Osteoblast (primary cell): ENCODE measurements at regions not wholly inside any gene's neighbourhood (a gene's known extent, or its start where the extent isn't known, plus 50 kb on each side); places are given as distances from the start of the nearest gene placed in this dataset.
A peak's percentile ranks its signal among the peaks of the same experiment; 100 is the strongest.

Experiments
- DNase-seq: peaks from one replicate; pipeline ENCODE4 v3.0.0; 2011; ENCODE audit warnings: low spot score, mixed read lengths; ENCODE audit not compliant: insufficient read length; ENCODE audit errors: missing footprints
- H2AFZ ChIP-seq: 2 replicates; pipeline ENCODE4 v1.6.0; 2011; ENCODE audit warnings: mild to moderate bottlenecking, low read length
- H3K27ac ChIP-seq: 2 replicates; pipeline ENCODE4 v1.5.1; 2011; ENCODE audit warnings: mild to moderate bottlenecking, low read depth, low read length, moderate library complexity
- H3K27me3 ChIP-seq: 2 replicates; pipeline ENCODE4 v1.6.0; 2012; ENCODE audit warnings: mild to moderate bottlenecking, control low read depth, inconsistent platforms, low read length, moderate library complexity; ENCODE audit not compliant: insufficient read depth
- H3K36me3 ChIP-seq: 2 replicates; pipeline ENCODE4 v1.5.1; 2011; ENCODE audit warnings: mild to moderate bottlenecking, low read length, control low read depth, moderate library complexity; ENCODE audit not compliant: insufficient read depth
- H3K4me1 ChIP-seq: 2 replicates; pipeline ENCODE4 v1.5.1; 2011; ENCODE audit warnings: mild to moderate bottlenecking, low read length, control low read depth, moderate library complexity; ENCODE audit not compliant: insufficient read depth
- H3K4me2 ChIP-seq: 2 replicates; pipeline ENCODE4 v1.6.0; 2011; ENCODE audit warnings: mild to moderate bottlenecking, low read length; ENCODE audit not compliant: insufficient read depth
- H3K4me3 ChIP-seq: fragments of 200-600 bp; sonication (generic); 3 replicates; pipeline ENCODE4 v1.5.1; 2012; ENCODE audit warnings: mild to moderate bottlenecking, low read length, inconsistent platforms; ENCODE audit not compliant: insufficient read depth
- H3K79me2 ChIP-seq: 2 replicates; pipeline ENCODE4 v1.6.0; 2012; ENCODE audit warnings: mild to moderate bottlenecking, low read length, control low read depth, inconsistent platforms; ENCODE audit not compliant: insufficient read depth
- H3K9me3 ChIP-seq: 2 replicates; pipeline ENCODE4 v1.5.1; 2011; ENCODE audit warnings: low read depth, low read length, control low read depth
- H4K20me1 ChIP-seq: 2 replicates; pipeline ENCODE4 v1.6.0; 2012; ENCODE audit warnings: mild to moderate bottlenecking, low read length, control low read depth; ENCODE audit not compliant: insufficient read depth
- CTCF ChIP-seq: IDR thresholded peaks from 2 replicates; pipeline ENCODE4 v1.5.1; 2011; ENCODE audit warnings: mild to moderate bottlenecking, low read depth, low read length, moderate library complexity; ENCODE audit errors: extremely low read depth

GRCh38 chr6:103707596-103708325, 1152.0 kb downstream of the HACE1 start:
- DNase-seq, result peak; percentile 64
- no peak for TF ChIP-seq CTCF
- no peaks in the 10 kb centered on the region for H4K20me1 ChIP-seq

GRCh38 chr6:103699769-103700168, 1160.0 kb downstream of the HACE1 start:
- no peaks in the 10 kb centered on the region for H3K9me3 ChIP-seq
- H4K20me1 ChIP-seq, result no peaks in the 10 kb centered on the region
- no peaks in the 10 kb centered on the region for H3K79me2 ChIP-seq
- no peaks in the 10 kb centered on the region for H3K4me1 ChIP-seq
- H3K4me3 ChIP-seq, result no peak overlapping the region
- no peak for TF ChIP-seq CTCF
- DNase-seq, result no peak
- H3K27me3 ChIP-seq, result no peaks in the 10 kb centered on the region
- H3K4me2 ChIP-seq, result no peak overlapping the region
- no peaks in the 10 kb centered on the region for H3K36me3 ChIP-seq
- H2AFZ ChIP-seq, result no peak overlapping the region
- H3K27ac ChIP-seq, result no peak overlapping the region

More at GRCh38 chr6:103707596-103708325, 1152.0 kb downstream of the HACE1 start:
- no peak overlapping the region for H3K27ac ChIP-seq
- no peaks in the 10 kb centered on the region for H3K9me3 ChIP-seq
- H3K36me3 ChIP-seq, result no peaks in the 10 kb centered on the region
- no peak overlapping the region for H3K4me2 ChIP-seq
- no peaks in the 10 kb centered on the region for H3K27me3 ChIP-seq
- H3K4me3 ChIP-seq, result no peak overlapping the region
- H2AFZ ChIP-seq, result no peak overlapping the region
- H3K79me2 ChIP-seq, result no peaks in the 10 kb centered on the region
- H3K4me1 ChIP-seq, result no peaks in the 10 kb centered on the region

- no peaks in the 10 kb centered on the region for H3K36me3 ChIP-seq
- TF ChIP-seq CTCF, result no peak
Measured at GRCh38 chr6:103687430-103687829, 1172.3 kb downstream of the HACE1 start.

GRCh38 chr6:103680116-103680515, 1179.6 kb downstream of the HACE1 start:
- H3K4me3 ChIP-seq, result no peak overlapping the region
- no peak overlapping the region for H2AFZ ChIP-seq
- H3K9me3 ChIP-seq, result no peaks in the 10 kb centered on the region
- no peaks in the 10 kb centered on the region for H3K36me3 ChIP-seq
- H3K4me1 ChIP-seq, result no peaks in the 10 kb centered on the region
- H3K4me2 ChIP-seq, result no peak overlapping the region
- H4K20me1 ChIP-seq, result no peaks in the 10 kb centered on the region
- no peak overlapping the region for H3K27ac ChIP-seq
- H3K27me3 ChIP-seq, result no peaks in the 10 kb centered on the region
- no peak for TF ChIP-seq CTCF
- H3K79me2 ChIP-seq, result no peaks in the 10 kb centered on the region
- no peak for DNase-seq

More at GRCh38 chr6:103687430-103687829, 1172.3 kb downstream of the HACE1 start:
- Histone ChIP-seq H2AFZ (no peak overlapping the region), H3K79me2 (no peaks in the 10 kb centered on the region), H3K9me3 (no peaks in the 10 kb centered on the region), H3K4me2 (no peak overlapping the region), H3K27ac (no peak overlapping the region), H3K4me3 (no peak overlapping the region), H3K4me1 (no peaks in the 10 kb centered on the region), H3K27me3 (no peaks in the 10 kb centered on the region), H4K20me1 (no peaks in the 10 kb centered on the region)
- no peak for DNase-seq
